ENCODE measurements at regions not wholly inside any gene's neighbourhood (a gene's known extent, or its start where the extent isn't known, plus 50 kb on each side); places are given as distances from the start of the nearest gene placed in this dataset.
"Not testable (repeated sequence)": the region's sequence is repeated elsewhere in the genome, so short reads cannot be mapped to it uniquely, and the experiment has no call there.

- in situ Hi-C loops (cut with MboI; ENCODE audit: low pct_unique_long_range_greater_than_20kb, low sequenced_read_pairs) = not testable (repeated sequence)
- DNase-seq = peak; percentile 61
Observed at GRCh38 chr15:32536507-32537172, 56.6 kb upstream of the GOLGA8N start.

- in situ Hi-C loops (cut with MboI; ENCODE audit: low pct_unique_long_range_greater_than_20kb, low sequenced_read_pairs) = not testable (repeated sequence)
Observed at GRCh38 chr15:32536057-32536493, 57.2 kb upstream of the GOLGA8N start.

GRCh38 chr15:32535150-32535898 is 57.9 kb upstream of the GOLGA8N start:
- DNase-seq; in situ Hi-C loops (cut with MboI; ENCODE audit: low pct_unique_long_range_greater_than_20kb, low sequenced_read_pairs): not testable (repeated sequence)

More at GRCh38 chr15:32536057-32536493, 57.2 kb upstream of the GOLGA8N start:
- not testable (repeated sequence) for DNase-seq

GRCh38 chr15:32522900-32523299 is 67.5 kb upstream of the GOLGA8O start:
- DNase-seq; in situ Hi-C loops (cut with MboI; ENCODE audit: low pct_unique_long_range_greater_than_20kb, low sequenced_read_pairs): not testable (repeated sequence)

- in situ Hi-C loops (cut with MboI; ENCODE audit: low pct_unique_long_range_greater_than_20kb, low sequenced_read_pairs) = not testable (repeated sequence)
Observed at GRCh38 chr15:32522421-32522820, 67.0 kb upstream of the GOLGA8O start.

GRCh38 chr15:32518976-32519375 is 63.5 kb upstream of the GOLGA8O start:
- DNase-seq; in situ Hi-C loops (cut with MboI; ENCODE audit: low pct_unique_long_range_greater_than_20kb, low sequenced_read_pairs): not testable (repeated sequence)

More at GRCh38 chr15:32522421-32522820, 67.0 kb upstream of the GOLGA8O start:
- not testable (repeated sequence) for DNase-seq

GRCh38 chr15:32518013-32518412 is 62.6 kb upstream of the GOLGA8O start:
- DNase-seq; in situ Hi-C loops (cut with MboI; ENCODE audit: low pct_unique_long_range_greater_than_20kb, low sequenced_read_pairs): not testable (repeated sequence)

- in situ Hi-C loops (cut with MboI; ENCODE audit: low pct_unique_long_range_greater_than_20kb, low sequenced_read_pairs) = not testable (repeated sequence)
Observed at GRCh38 chr15:32516954-32517353, 61.5 kb upstream of the GOLGA8O start.

GRCh38 chr15:32513378-32513777 is 57.9 kb upstream of the GOLGA8O start:
- DNase-seq; in situ Hi-C loops (cut with MboI; ENCODE audit: low pct_unique_long_range_greater_than_20kb, low sequenced_read_pairs): not testable (repeated sequence)

More at GRCh38 chr15:32516954-32517353, 61.5 kb upstream of the GOLGA8O start:
- not testable (repeated sequence) for DNase-seq

- in situ Hi-C loops (cut with MboI; ENCODE audit: low pct_unique_long_range_greater_than_20kb, low sequenced_read_pairs); DNase-seq: not testable (repeated sequence)
Observed at GRCh38 chr15:32510027-32510426, 54.6 kb upstream of the GOLGA8O start.

GRCh38 chr15:32508081-32508480 is 52.6 kb upstream of the GOLGA8O start:
- in situ Hi-C loops (cut with MboI; ENCODE audit: low pct_unique_long_range_greater_than_20kb, low sequenced_read_pairs) = not testable (repeated sequence)

GRCh38 chr15:32506787-32507186 is 51.4 kb upstream of the GOLGA8O start:
- DNase-seq; in situ Hi-C loops (cut with MboI; ENCODE audit: low pct_unique_long_range_greater_than_20kb, low sequenced_read_pairs): not testable (repeated sequence)

More at GRCh38 chr15:32508081-32508480, 52.6 kb upstream of the GOLGA8O start:
- not testable (repeated sequence) for DNase-seq

- in situ Hi-C loops (cut with MboI; ENCODE audit: low pct_unique_long_range_greater_than_20kb, low sequenced_read_pairs); DNase-seq: not testable (repeated sequence)
Observed at GRCh38 chr15:32505633-32506032, 50.2 kb upstream of the GOLGA8O start.

Data from KBM-7 (cell line).